ENCODE measurements at regions not wholly inside any gene's neighbourhood (a gene's known extent, or its start where the extent isn't known, plus 50 kb on each side); places are given as distances from the start of the nearest gene placed in this dataset.

DNA sequence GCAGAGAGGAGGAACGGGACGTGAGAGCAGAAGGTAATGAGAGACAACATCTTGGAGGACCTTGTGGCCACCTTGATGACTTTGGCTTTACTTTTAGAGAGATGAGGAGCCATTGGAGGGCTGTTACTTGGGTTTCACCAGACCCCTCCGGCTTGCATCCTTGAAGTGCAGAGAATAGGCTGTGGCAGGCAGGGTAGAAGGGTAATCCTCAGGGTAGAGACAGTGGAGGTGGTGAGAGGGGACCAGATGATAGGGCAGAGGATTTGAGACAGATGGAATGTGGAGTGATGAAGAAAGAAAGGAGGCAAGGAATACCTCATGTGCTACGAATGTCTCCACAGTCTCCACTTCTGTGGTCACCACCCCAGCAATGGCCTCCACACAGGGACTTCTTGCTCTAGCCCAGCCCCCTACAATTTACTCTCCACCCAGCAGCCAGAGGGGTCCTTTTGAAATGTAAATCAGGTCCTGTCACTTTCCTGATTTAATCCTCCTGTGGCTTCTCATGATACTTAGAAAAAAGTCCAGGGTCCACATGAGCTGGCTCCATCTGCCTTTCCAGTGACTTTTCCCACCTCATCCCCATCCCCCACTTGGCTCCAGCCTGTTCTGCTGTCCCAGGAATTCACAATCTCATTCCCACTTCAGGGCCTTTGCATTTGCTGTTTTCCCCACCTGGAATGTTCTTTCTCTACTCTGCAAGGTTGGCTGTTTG is 115.0 kb downstream of the PJA1 start:
- Mint-ChIP-seq H3K36me3 (ENCODE audit: low read depth) (no peaks in the 10 kb centered on the region), H3K4me1 (no peaks in the 10 kb centered on the region), H3K27me3 (peaks cover 1% of the 10 kb centered on the region), H3K4me3 (no peak overlapping the region), H3K9me3 (no peaks in the 10 kb centered on the region), H3K27ac (no peak overlapping the region)
- ChIA-PET CTCF (no interaction called here), POLR2A (no interaction called here)
- DNase-seq: no peak
- ATAC-seq (ENCODE audit: low read depth): no peak
- intact Hi-C loops (cut with micrococcal nuclease): no loop called here
- TF ChIP-seq, protein P1, sequence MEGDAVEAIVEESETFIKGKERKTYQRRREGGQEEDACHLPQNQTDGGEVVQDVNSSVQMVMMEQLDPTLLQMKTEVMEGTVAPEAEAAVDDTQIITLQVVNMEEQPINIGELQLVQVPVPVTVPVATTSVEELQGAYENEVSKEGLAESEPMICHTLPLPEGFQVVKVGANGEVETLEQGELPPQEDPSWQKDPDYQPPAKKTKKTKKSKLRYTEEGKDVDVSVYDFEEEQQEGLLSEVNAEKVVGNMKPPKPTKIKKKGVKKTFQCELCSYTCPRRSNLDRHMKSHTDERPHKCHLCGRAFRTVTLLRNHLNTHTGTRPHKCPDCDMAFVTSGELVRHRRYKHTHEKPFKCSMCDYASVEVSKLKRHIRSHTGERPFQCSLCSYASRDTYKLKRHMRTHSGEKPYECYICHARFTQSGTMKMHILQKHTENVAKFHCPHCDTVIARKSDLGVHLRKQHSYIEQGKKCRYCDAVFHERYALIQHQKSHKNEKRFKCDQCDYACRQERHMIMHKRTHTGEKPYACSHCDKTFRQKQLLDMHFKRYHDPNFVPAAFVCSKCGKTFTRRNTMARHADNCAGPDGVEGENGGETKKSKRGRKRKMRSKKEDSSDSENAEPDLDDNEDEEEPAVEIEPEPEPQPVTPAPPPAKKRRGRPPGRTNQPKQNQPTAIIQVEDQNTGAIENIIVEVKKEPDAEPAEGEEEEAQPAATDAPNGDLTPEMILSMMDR (IDR thresholded peaks at IDR 0.05): no peak

DNA sequence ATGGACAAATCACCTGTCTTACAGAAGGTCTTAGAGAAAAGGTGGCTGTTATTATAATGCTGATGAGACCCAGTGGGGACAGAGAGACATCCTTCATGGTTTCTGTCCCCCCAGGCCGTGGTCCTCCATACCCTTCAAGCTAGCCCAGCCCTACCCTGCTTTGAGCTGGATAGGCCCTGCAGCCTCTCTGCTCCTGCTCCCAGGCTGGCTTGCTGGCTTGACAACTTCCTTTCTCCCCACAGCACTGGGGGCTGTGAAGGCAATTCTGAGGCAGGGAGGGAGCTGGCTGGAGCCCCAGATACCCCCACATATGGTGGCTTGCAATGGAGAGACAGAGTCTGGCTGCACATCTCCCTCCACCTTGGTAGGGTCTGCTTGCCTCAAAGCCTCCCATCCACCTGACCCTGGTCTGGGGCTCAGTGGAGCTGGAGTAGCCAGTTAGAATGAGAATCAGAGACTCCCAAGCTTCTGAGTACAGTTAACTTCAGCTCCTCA is 118.2 kb downstream of the PJA1 start:
- H3K27me3 Mint-ChIP-seq: peaks cover 5% of the 10 kb centered on the region
- DNase-seq (no peak), ATAC-seq (ENCODE audit: low read depth) (no peak)
- H3K36me3 Mint-ChIP-seq (ENCODE audit: low read depth): no peaks in the 10 kb centered on the region
- intact Hi-C loops (cut with micrococcal nuclease): no loop called here
- ChIA-PET CTCF (no interaction called here), POLR2A (no interaction called here)
- H3K9me3 Mint-ChIP-seq: no peaks in the 10 kb centered on the region
- H3K4me3 Mint-ChIP-seq: no peak overlapping the region
- no peak overlapping the region for H3K27ac Mint-ChIP-seq
- TF ChIP-seq, protein P1 (IDR thresholded peaks at IDR 0.05): no peak
- H3K4me1 Mint-ChIP-seq: no peaks in the 10 kb centered on the region

DNA sequence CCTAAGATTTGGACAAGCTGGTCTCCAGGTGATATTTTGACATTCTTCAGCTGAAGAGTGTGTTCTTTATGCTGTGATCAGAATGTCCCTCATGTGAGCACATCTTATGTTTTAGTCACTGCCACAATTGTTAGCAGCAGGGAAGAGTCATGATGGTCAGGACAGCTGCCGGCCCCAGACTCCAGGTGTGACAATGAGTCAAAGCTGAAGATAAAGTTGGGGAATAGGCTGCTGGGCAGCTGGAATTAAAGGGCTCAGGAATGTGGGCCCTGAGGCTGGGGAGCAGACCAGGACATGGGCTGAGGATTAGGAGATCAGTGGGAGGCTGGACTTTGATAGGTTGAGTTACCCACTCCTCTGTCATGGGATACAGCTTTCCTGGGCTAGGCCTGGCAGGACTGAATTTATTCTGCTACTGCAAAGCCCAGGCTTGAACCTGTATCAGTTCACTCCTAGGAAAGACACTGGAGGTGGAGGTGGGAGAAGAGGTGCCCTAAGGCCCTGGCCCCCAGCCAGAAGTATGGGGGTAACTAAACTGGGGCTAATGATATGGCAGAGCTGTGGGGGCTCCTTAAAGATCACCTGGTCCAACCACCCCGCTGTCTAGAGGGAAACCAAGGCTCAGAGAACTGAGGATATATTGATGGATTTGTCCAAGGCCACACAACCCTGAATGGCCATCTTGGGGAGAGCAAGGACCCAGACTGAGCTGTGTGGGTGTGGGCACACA is 119.5 kb downstream of the PJA1 start:
- H3K27ac Mint-ChIP-seq: no peak overlapping the region
- TF ChIP-seq, protein P1 (IDR thresholded peaks at IDR 0.05): no peak

GRCh38 chrX:69038816-69039215 is 126.4 kb downstream of the PJA1 start:
- no peak overlapping the region for H3K4me3 Mint-ChIP-seq
- no peaks in the 10 kb centered on the region for H3K4me1 Mint-ChIP-seq
- H3K9me3 Mint-ChIP-seq: no peaks in the 10 kb centered on the region
- TF ChIP-seq, protein P1 (IDR thresholded peaks at IDR 0.05): no peak
- no peak overlapping the region for H3K27ac Mint-ChIP-seq
- ChIA-PET POLR2A (no interaction called here), CTCF (no interaction called here)
- no peaks in the 10 kb centered on the region for H3K36me3 Mint-ChIP-seq (ENCODE audit: low read depth)
- intact Hi-C loops (cut with micrococcal nuclease): no loop called here
- no peak for DNase-seq
- peaks cover 3% of the 10 kb centered on the region for H3K27me3 Mint-ChIP-seq
- ATAC-seq (ENCODE audit: low read depth): no peak

More for the DNA sequence above, 119.5 kb downstream of the PJA1 start:
- Mint-ChIP-seq H3K4me3 (no peak overlapping the region), H3K36me3 (ENCODE audit: low read depth) (no peaks in the 10 kb centered on the region), H3K4me1 (no peaks in the 10 kb centered on the region), H3K27me3 (peaks cover 5% of the 10 kb centered on the region), H3K9me3 (no peaks in the 10 kb centered on the region)
- POLR2A ChIA-PET: no interaction called here
- no peak for DNase-seq
- intact Hi-C loops (cut with micrococcal nuclease): no loop called here
- CTCF ChIA-PET: no interaction called here
- no peak for ATAC-seq (ENCODE audit: low read depth)

DNA sequence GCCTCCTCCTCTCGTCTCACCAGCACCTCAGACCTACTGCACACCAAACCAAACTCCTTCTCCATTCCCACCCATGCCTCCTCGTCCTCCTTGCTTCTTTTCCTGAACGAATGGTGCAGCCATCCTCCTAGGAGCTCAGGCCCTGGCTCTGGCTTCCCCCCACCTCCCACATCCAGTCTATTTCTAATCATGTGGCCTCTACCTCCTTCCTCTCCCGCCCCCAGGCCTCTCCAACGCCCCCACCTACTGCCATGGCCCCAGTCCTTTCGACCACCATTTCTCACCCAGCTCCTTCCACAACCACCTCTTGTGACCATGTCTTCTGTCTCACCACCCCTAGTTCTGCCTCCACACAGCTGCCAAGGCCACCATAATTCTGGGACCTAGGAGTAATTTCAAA is 127.1 kb downstream of the PJA1 start:
- DNase-seq (no peak), ATAC-seq (ENCODE audit: low read depth) (no peak)
- H3K4me3 Mint-ChIP-seq: no peak overlapping the region
- H3K36me3 Mint-ChIP-seq (ENCODE audit: low read depth): no peaks in the 10 kb centered on the region
- H3K27me3 Mint-ChIP-seq: peaks cover 3% of the 10 kb centered on the region
- CTCF ChIA-PET: no interaction called here
- no peak overlapping the region for H3K27ac Mint-ChIP-seq
- H3K9me3 Mint-ChIP-seq: no peaks in the 10 kb centered on the region
- intact Hi-C loops (cut with micrococcal nuclease): no loop called here
- no peaks in the 10 kb centered on the region for H3K4me1 Mint-ChIP-seq
- POLR2A ChIA-PET: no interaction called here
- TF ChIP-seq, protein P1 (IDR thresholded peaks at IDR 0.05): no peak

Measured in activated B cell treated with CpG ODN at 0.5 μM for 24 hours (primary cell).